ENCODE measurements at regions not wholly inside any gene's neighbourhood (a gene's known extent, or its start where the extent isn't known, plus 50 kb on each side); places are given as distances from the start of the nearest gene placed in this dataset.
"Not testable (repeated sequence)": the region's sequence is repeated elsewhere in the genome, so short reads cannot be mapped to it uniquely, and the experiment has no call there.

GRCh38 chr3:34421762-34422161 is 623.3 kb downstream of the PDCD6IP start:
- Mint-ChIP-seq H3K27ac (no peak overlapping the region), H3K9me3 (no peaks in the 10 kb centered on the region), H3K4me3 (no peak overlapping the region), H3K36me3 (ENCODE audit: low read depth) (no peaks in the 10 kb centered on the region), H3K4me1 (no peaks in the 10 kb centered on the region), H3K27me3 (no peaks in the 10 kb centered on the region)
- DNase-seq = no peak
- no peak for ATAC-seq

GRCh38 chr3:34439796-34440195 is 641.4 kb downstream of the PDCD6IP start:
- Mint-ChIP-seq H3K4me3 (no peak overlapping the region), H3K27me3 (no peaks in the 10 kb centered on the region), H3K27ac (no peak overlapping the region), H3K36me3 (ENCODE audit: low read depth) (no peaks in the 10 kb centered on the region), H3K4me1 (no peaks in the 10 kb centered on the region), H3K9me3 (peaks cover 4% of the 10 kb centered on the region)
- no peak for ATAC-seq
- DNase-seq = no peak

- no peaks in the 10 kb centered on the region for H3K27me3 Mint-ChIP-seq
- H3K4me1 Mint-ChIP-seq = no peaks in the 10 kb centered on the region
- peaks cover 23% of the 10 kb centered on the region for H3K9me3 Mint-ChIP-seq
- no peak for DNase-seq
- ATAC-seq = no peak
- H3K4me3 Mint-ChIP-seq = no peak overlapping the region
- H3K36me3 Mint-ChIP-seq (ENCODE audit: low read depth) = no peaks in the 10 kb centered on the region
- no peak overlapping the region for H3K27ac Mint-ChIP-seq
These were observed 645.7 kb downstream of the PDCD6IP start for GRCh38 chr3:34444137-34444536.

GRCh38 chr3:34449305-34449704 is 650.9 kb downstream of the PDCD6IP start:
- Mint-ChIP-seq H3K4me3 (no peak overlapping the region), H3K36me3 (ENCODE audit: low read depth) (no peaks in the 10 kb centered on the region), H3K4me1 (no peaks in the 10 kb centered on the region), H3K27ac (no peak overlapping the region), H3K9me3 (peaks cover 27% of the 10 kb centered on the region), H3K27me3 (no peaks in the 10 kb centered on the region)
- ATAC-seq = no peak
- DNase-seq = no peak

GRCh38 chr3:34463414-34463813 is 665.0 kb downstream of the PDCD6IP start:
- Mint-ChIP-seq H3K9me3 (peaks cover 17% of the 10 kb centered on the region), H3K27me3 (no peaks in the 10 kb centered on the region)

GRCh38 chr3:34464646-34465045 is 666.2 kb downstream of the PDCD6IP start:
- Mint-ChIP-seq H3K4me3 (no peak overlapping the region), H3K4me1 (no peaks in the 10 kb centered on the region), H3K27ac (no peak overlapping the region), H3K9me3 (peaks cover 8% of the 10 kb centered on the region), H3K36me3 (ENCODE audit: low read depth) (no peaks in the 10 kb centered on the region), H3K27me3 (no peaks in the 10 kb centered on the region)
- DNase-seq (no peak), ATAC-seq (no peak)

More at GRCh38 chr3:34463414-34463813, 665.0 kb downstream of the PDCD6IP start:
- no peak for ATAC-seq
- Mint-ChIP-seq H3K4me1 (no peaks in the 10 kb centered on the region), H3K4me3 (no peak overlapping the region), H3K36me3 (ENCODE audit: low read depth) (no peaks in the 10 kb centered on the region), H3K27ac (no peak overlapping the region)
- no peak for DNase-seq

GRCh38 chr3:34475851-34476250 is 677.4 kb downstream of the PDCD6IP start:
- H3K4me3 Mint-ChIP-seq = no peak overlapping the region
- H3K4me1 Mint-ChIP-seq = no peaks in the 10 kb centered on the region
- no peak overlapping the region for H3K27ac Mint-ChIP-seq
- ATAC-seq (no peak), DNase-seq (no peak)
- H3K36me3 Mint-ChIP-seq (ENCODE audit: low read depth) = no peaks in the 10 kb centered on the region
- peaks cover 3% of the 10 kb centered on the region for H3K27me3 Mint-ChIP-seq
- peaks cover 7% of the 10 kb centered on the region for H3K9me3 Mint-ChIP-seq

- H3K4me1 Mint-ChIP-seq = peaks cover 11% of the 10 kb centered on the region
- DNase-seq (no peak), ATAC-seq (no peak)
- H3K27ac Mint-ChIP-seq = no peak overlapping the region
- H3K4me3 Mint-ChIP-seq = no peak overlapping the region
- H3K36me3 Mint-ChIP-seq (ENCODE audit: low read depth) = no peaks in the 10 kb centered on the region
- H3K27me3 Mint-ChIP-seq = no peaks in the 10 kb centered on the region
- H3K9me3 Mint-ChIP-seq = no peaks in the 10 kb centered on the region
These were observed 685.0 kb downstream of the PDCD6IP start for GRCh38 chr3:34483311-34483887.

GRCh38 chr3:34504366-34504765 is 705.9 kb downstream of the PDCD6IP start:
- H3K4me1 Mint-ChIP-seq = no peaks in the 10 kb centered on the region
- DNase-seq = no peak
- peaks cover 2% of the 10 kb centered on the region for H3K27me3 Mint-ChIP-seq

GRCh38 chr3:34504775-34505174 is 706.3 kb downstream of the PDCD6IP start:
- Mint-ChIP-seq H3K4me3 (no peak overlapping the region), H3K27ac (no peak overlapping the region), H3K27me3 (peaks cover 2% of the 10 kb centered on the region), H3K9me3 (peaks cover 4% of the 10 kb centered on the region), H3K4me1 (no peaks in the 10 kb centered on the region), H3K36me3 (ENCODE audit: low read depth) (no peaks in the 10 kb centered on the region)
- no peak for DNase-seq
- ATAC-seq = no peak

More at GRCh38 chr3:34504366-34504765, 705.9 kb downstream of the PDCD6IP start:
- H3K36me3 Mint-ChIP-seq (ENCODE audit: low read depth) = no peaks in the 10 kb centered on the region
- no peak overlapping the region for H3K4me3 Mint-ChIP-seq
- H3K27ac Mint-ChIP-seq = no peak overlapping the region
- no peak for ATAC-seq
- peaks cover 4% of the 10 kb centered on the region for H3K9me3 Mint-ChIP-seq

GRCh38 chr3:34508732-34509131 is 710.3 kb downstream of the PDCD6IP start:
- H3K4me1 Mint-ChIP-seq = no peaks in the 10 kb centered on the region

GRCh38 chr3:34511891-34512290 is 713.5 kb downstream of the PDCD6IP start:
- H3K4me1 Mint-ChIP-seq = no peaks in the 10 kb centered on the region
- H3K9me3 Mint-ChIP-seq = peaks cover 4% of the 10 kb centered on the region
- ATAC-seq = no peak
- no peak for DNase-seq
- H3K27ac Mint-ChIP-seq = no peak overlapping the region
- no peak overlapping the region for H3K4me3 Mint-ChIP-seq
- peaks cover 2% of the 10 kb centered on the region for H3K27me3 Mint-ChIP-seq
- no peaks in the 10 kb centered on the region for H3K36me3 Mint-ChIP-seq (ENCODE audit: low read depth)

More at GRCh38 chr3:34508732-34509131, 710.3 kb downstream of the PDCD6IP start:
- no peak overlapping the region for H3K4me3 Mint-ChIP-seq
- peaks cover 4% of the 10 kb centered on the region for H3K9me3 Mint-ChIP-seq
- no peaks in the 10 kb centered on the region for H3K36me3 Mint-ChIP-seq (ENCODE audit: low read depth)
- DNase-seq (no peak), ATAC-seq (no peak)
- peaks cover 2% of the 10 kb centered on the region for H3K27me3 Mint-ChIP-seq
- H3K27ac Mint-ChIP-seq = no peak overlapping the region

GRCh38 chr3:34519008-34519407 is 720.6 kb downstream of the PDCD6IP start:
- not testable (repeated sequence) for H3K4me3 Mint-ChIP-seq; ATAC-seq; DNase-seq; H3K27me3 Mint-ChIP-seq; H3K27ac Mint-ChIP-seq; H3K36me3 Mint-ChIP-seq (ENCODE audit: low read depth); H3K4me1 Mint-ChIP-seq
- H3K9me3 Mint-ChIP-seq = peaks cover 13% of the 10 kb centered on the region

GRCh38 chr3:34531156-34531555 is 732.7 kb downstream of the PDCD6IP start:
- Mint-ChIP-seq H3K27ac (no peak overlapping the region), H3K4me1 (no peaks in the 10 kb centered on the region), H3K9me3 (no peaks in the 10 kb centered on the region), H3K4me3 (no peak overlapping the region), H3K27me3 (no peaks in the 10 kb centered on the region), H3K36me3 (ENCODE audit: low read depth) (no peaks in the 10 kb centered on the region)
- ATAC-seq (no peak), DNase-seq (no peak)

GRCh38 chr3:34533451-34533850 is 735.0 kb downstream of the PDCD6IP start:
- H3K9me3 Mint-ChIP-seq = no peaks in the 10 kb centered on the region
- DNase-seq (no peak), ATAC-seq (no peak)
- H3K27ac Mint-ChIP-seq = no peak overlapping the region
- H3K4me1 Mint-ChIP-seq = no peaks in the 10 kb centered on the region
- no peak overlapping the region for H3K4me3 Mint-ChIP-seq
- no peaks in the 10 kb centered on the region for H3K36me3 Mint-ChIP-seq (ENCODE audit: low read depth)
- H3K27me3 Mint-ChIP-seq = no peaks in the 10 kb centered on the region

GRCh38 chr3:34534013-34534412 is 735.6 kb downstream of the PDCD6IP start:
- no peak for ATAC-seq

More at GRCh38 chr3:34534013-34534412, 735.6 kb downstream of the PDCD6IP start:
- Mint-ChIP-seq H3K9me3 (no peaks in the 10 kb centered on the region), H3K27ac (no peak overlapping the region), H3K4me1 (no peaks in the 10 kb centered on the region), H3K27me3 (no peaks in the 10 kb centered on the region), H3K4me3 (no peak overlapping the region), H3K36me3 (ENCODE audit: low read depth) (no peaks in the 10 kb centered on the region)
- DNase-seq = no peak

Measured in activated naive CD8-positive, alpha-beta T cell treated with anti-CD3 and anti-CD28 coated beads, Interleukin-2, amount 50 U/mL, for 24 hours (primary cell).